A549 (cell line): ENCODE measurements at regions not wholly inside any gene's neighbourhood (a gene's known extent, or its start where the extent isn't known, plus 50 kb on each side); places are given as distances from the start of the nearest gene placed in this dataset.

Source experiments
- CEBPB ChIP-seq, 2 experiments: fragments of >200 bp in 1 of 2; sonication (Bioruptor Twin) in 1 of 2; formaldehyde crosslinking in 1 of 2; IDR thresholded peaks; 2 replicates each; pipeline ENCODE4 v1.6.1; 2012 to 2016
- JUN ChIP-seq, 2 experiments: fragments of >200 bp; sonication (Bioruptor Twin); formaldehyde crosslinking; IDR thresholded peaks; 2 replicates in 1 of 2; 3 replicates in 1 of 2; pipeline ENCODE4 v1.6.1; 2016 to 2017
- RAD21 ChIP-seq, 2 experiments: fragments of >200 bp in 1 of 2; sonication (Bioruptor Twin) in 1 of 2; formaldehyde crosslinking in 1 of 2; IDR thresholded peaks in 1 of 2; conservative IDR thresholded peaks in 1 of 2; 2 replicates in 1 of 2; 3 replicates in 1 of 2; pipeline ENCODE4 v1.6.1; 2012 to 2018; ENCODE audit warnings: inconsistent platforms in 1 of 2
- TP53 ChIP-seq: fragments of 250-450 bp; sonication (Bioruptor Pico); IDR thresholded peaks from 2 replicates; pipeline ENCODE4 v1.5.0; 2021; ENCODE audit warnings: mild to moderate bottlenecking, moderate library complexity
- TF ChIP-seq, protein P1 (sequence below): fragments of >200 bp; sonication (Bioruptor Twin); formaldehyde crosslinking; IDR thresholded peaks from 3 replicates; pipeline ENCODE4 v1.5.1; 2016
- TF ChIP-seq, protein P2 (sequence below): fragments of >200 bp; sonication (Bioruptor Twin); formaldehyde crosslinking; IDR thresholded peaks from 3 replicates; pipeline ENCODE4 v1.6.1; 2016
- TF ChIP-seq, protein P3 (sequence below): fragments of 150-350 bp; IDR thresholded peaks from 2 replicates; pipeline ENCODE4 v1.6.1; 2014; ENCODE audit warnings: low read depth, mild to moderate bottlenecking, low read length
- TF ChIP-seq, protein P4 (sequence below): fragments of 200-600 bp; sonication (generic); IDR thresholded peaks from 2 replicates; pipeline ENCODE4 v1.6.1; 2016; ENCODE audit warnings: antibody characterized with exemption, mild to moderate bottlenecking, moderate library complexity

DNA sequence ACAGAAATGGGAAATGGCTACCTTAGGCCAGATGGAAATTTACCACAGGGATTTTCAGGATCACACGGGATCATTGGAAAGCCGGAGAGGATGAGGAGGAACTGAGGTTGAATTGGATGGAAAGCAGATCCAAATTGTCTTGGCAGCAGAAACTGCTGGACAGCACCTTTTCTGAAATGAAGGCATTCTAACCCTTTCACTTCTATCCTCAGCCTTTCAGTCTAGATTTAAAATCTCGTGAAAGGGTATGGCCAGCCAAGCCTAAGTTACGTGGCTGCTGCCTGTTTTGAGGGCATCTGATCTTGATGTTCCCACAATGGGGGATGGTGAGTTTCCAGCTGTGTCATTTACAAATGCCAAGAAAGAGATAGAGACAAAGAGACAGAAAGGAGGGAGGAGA lies 358.2 kb downstream of the KIF16B start:
- TF ChIP-seq RAD21 (conservative IDR thresholded peaks at IDR 0.05 in 1 of 2, IDR thresholded peaks at IDR 0.05 in 1 of 2) (no peak), JUN (IDR thresholded peaks at IDR 0.05) (no peak), CEBPB (IDR thresholded peaks at IDR 0.05) (no peak), TP53 (CRISPR knock-in tag) (no peak)
- TF ChIP-seq, protein P1, sequence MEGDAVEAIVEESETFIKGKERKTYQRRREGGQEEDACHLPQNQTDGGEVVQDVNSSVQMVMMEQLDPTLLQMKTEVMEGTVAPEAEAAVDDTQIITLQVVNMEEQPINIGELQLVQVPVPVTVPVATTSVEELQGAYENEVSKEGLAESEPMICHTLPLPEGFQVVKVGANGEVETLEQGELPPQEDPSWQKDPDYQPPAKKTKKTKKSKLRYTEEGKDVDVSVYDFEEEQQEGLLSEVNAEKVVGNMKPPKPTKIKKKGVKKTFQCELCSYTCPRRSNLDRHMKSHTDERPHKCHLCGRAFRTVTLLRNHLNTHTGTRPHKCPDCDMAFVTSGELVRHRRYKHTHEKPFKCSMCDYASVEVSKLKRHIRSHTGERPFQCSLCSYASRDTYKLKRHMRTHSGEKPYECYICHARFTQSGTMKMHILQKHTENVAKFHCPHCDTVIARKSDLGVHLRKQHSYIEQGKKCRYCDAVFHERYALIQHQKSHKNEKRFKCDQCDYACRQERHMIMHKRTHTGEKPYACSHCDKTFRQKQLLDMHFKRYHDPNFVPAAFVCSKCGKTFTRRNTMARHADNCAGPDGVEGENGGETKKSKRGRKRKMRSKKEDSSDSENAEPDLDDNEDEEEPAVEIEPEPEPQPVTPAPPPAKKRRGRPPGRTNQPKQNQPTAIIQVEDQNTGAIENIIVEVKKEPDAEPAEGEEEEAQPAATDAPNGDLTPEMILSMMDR: no peak
- TF ChIP-seq, protein P2, sequence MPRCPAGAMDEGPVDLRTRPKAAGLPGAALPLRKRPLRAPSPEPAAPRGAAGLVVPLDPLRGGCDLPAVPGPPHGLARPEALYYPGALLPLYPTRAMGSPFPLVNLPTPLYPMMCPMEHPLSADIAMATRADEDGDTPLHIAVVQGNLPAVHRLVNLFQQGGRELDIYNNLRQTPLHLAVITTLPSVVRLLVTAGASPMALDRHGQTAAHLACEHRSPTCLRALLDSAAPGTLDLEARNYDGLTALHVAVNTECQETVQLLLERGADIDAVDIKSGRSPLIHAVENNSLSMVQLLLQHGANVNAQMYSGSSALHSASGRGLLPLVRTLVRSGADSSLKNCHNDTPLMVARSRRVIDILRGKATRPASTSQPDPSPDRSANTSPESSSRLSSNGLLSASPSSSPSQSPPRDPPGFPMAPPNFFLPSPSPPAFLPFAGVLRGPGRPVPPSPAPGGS: no peak
- TF ChIP-seq, protein P3, sequence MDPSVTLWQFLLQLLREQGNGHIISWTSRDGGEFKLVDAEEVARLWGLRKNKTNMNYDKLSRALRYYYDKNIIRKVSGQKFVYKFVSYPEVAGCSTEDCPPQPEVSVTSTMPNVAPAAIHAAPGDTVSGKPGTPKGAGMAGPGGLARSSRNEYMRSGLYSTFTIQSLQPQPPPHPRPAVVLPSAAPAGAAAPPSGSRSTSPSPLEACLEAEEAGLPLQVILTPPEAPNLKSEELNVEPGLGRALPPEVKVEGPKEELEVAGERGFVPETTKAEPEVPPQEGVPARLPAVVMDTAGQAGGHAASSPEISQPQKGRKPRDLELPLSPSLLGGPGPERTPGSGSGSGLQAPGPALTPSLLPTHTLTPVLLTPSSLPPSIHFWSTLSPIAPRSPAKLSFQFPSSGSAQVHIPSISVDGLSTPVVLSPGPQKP: no peak
- TF ChIP-seq, protein P4, sequence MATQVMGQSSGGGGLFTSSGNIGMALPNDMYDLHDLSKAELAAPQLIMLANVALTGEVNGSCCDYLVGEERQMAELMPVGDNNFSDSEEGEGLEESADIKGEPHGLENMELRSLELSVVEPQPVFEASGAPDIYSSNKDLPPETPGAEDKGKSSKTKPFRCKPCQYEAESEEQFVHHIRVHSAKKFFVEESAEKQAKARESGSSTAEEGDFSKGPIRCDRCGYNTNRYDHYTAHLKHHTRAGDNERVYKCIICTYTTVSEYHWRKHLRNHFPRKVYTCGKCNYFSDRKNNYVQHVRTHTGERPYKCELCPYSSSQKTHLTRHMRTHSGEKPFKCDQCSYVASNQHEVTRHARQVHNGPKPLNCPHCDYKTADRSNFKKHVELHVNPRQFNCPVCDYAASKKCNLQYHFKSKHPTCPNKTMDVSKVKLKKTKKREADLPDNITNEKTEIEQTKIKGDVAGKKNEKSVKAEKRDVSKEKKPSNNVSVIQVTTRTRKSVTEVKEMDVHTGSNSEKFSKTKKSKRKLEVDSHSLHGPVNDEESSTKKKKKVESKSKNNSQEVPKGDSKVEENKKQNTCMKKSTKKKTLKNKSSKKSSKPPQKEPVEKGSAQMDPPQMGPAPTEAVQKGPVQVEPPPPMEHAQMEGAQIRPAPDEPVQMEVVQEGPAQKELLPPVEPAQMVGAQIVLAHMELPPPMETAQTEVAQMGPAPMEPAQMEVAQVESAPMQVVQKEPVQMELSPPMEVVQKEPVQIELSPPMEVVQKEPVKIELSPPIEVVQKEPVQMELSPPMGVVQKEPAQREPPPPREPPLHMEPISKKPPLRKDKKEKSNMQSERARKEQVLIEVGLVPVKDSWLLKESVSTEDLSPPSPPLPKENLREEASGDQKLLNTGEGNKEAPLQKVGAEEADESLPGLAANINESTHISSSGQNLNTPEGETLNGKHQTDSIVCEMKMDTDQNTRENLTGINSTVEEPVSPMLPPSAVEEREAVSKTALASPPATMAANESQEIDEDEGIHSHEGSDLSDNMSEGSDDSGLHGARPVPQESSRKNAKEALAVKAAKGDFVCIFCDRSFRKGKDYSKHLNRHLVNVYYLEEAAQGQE: peak; percentile 72; the same call in 1 of the 2 replicates
